H1 (cell line): ENCODE measurements at regions not wholly inside any gene's neighbourhood (a gene's known extent, or its start where the extent isn't known, plus 50 kb on each side); places are given as distances from the start of the nearest gene placed in this dataset. TPM values are rescaled to one million over a fixed set of nuclear protein-coding genes. Genes with fewer than 3 reads are reported as not detected.

ENCODE experiments used
- CTCF ChIA-PET: fragments of 300-600 bp; sonication (Branson Sonifier 250); formaldehyde crosslinking; loops from one replicate; lab custom pipeline; 2021; ENCODE audit not compliant: partially characterized antibody; lab: Charles Lee
- POLR2A ChIA-PET: fragments of 300-600 bp; sonication (Branson Sonifier 250); formaldehyde crosslinking; loops from one replicate; lab custom pipeline; 2021; ENCODE audit warnings: inconsistent platforms; ENCODE audit not compliant: partially characterized antibody; lab: Charles Lee
- DNase-seq, 2 experiments: peaks; one replicate each; pipeline versions ENCODE4 v3.0.0 to v3.0.0-alpha.2; 2010 to 2022; ENCODE audit warnings: low spot score in 2 of 2, low read depth in 1 of 2, mixed read lengths in 1 of 2
- FAIRE-seq: peaks from 2 replicates; lab custom pipeline; 2011; peaks lifted over from hg19 to GRCh38; lab: Jason Lieb, UNC
- H2AFZ ChIP-seq: 2 replicates; pipeline ENCODE4 v1.8.1; 2012; ENCODE audit warnings: low read length, inconsistent platforms
- H2AK5ac ChIP-seq: 2 replicates; pipeline ENCODE4 v1.6.1; 2013; ENCODE audit warnings: low read depth, low read length
- H2BK120ac ChIP-seq: replicated peaks from 2 replicates; pipeline ENCODE3; 2013; ENCODE audit warnings: low read depth, low read length, inconsistent platforms
- H2BK12ac ChIP-seq: 2 replicates; pipeline ENCODE4 v1.6.1; 2013; ENCODE audit warnings: low read depth, low read length
- H2BK15ac ChIP-seq: 2 replicates; pipeline ENCODE4 v1.6.1; 2013; ENCODE audit warnings: low read length
- H2BK20ac ChIP-seq: 2 replicates; pipeline ENCODE4 v1.6.1; 2013; ENCODE audit warnings: low read length
- H2BK5ac ChIP-seq: 2 replicates; pipeline ENCODE4 v1.6.1; 2013; ENCODE audit warnings: low read depth, low read length
- H3K14ac ChIP-seq: 2 replicates; pipeline ENCODE4 v1.6.1; 2013; ENCODE audit warnings: inconsistent platforms; ENCODE audit not compliant: insufficient read length
- H3K18ac ChIP-seq: 2 replicates; pipeline ENCODE4 v1.6.1; 2013; ENCODE audit warnings: low read length; ENCODE audit errors: extremely low read depth
- H3K23ac ChIP-seq: 2 replicates; pipeline ENCODE4 v1.6.1; 2013; ENCODE audit warnings: inconsistent platforms; ENCODE audit not compliant: insufficient read length
- H3K23me2 ChIP-seq: 2 replicates; pipeline ENCODE4 v1.6.1; 2013; ENCODE audit warnings: low read depth, low read length
- H3K27ac ChIP-seq: 2 replicates; pipeline ENCODE4 v1.6.1; 2011; ENCODE audit warnings: low read depth, low read length, inconsistent platforms
- H3K27me3 ChIP-seq, 4 experiments: replicated peaks in 1 of 4; 1 replicate in 1 of 4; 2 replicates in 3 of 4; pipeline versions ENCODE4 v1.6.1 to v1.8.1; 2011 to 2013; ENCODE audit warnings: low read length in 3 of 4, mild to moderate bottlenecking in 3 of 4, inconsistent platforms in 2 of 4, mixed read lengths in 2 of 4, moderate library complexity in 1 of 4; ENCODE audit not compliant: control insufficient read depth in 3 of 4, insufficient read depth in 3 of 4; ENCODE audit errors: extremely low read depth in 1 of 4
- H3K36me3 ChIP-seq, 4 experiments: 2 replicates each; pipeline versions ENCODE4 v1.6.1 to v1.8.1; 2011 to 2013; ENCODE audit warnings: mild to moderate bottlenecking in 4 of 4, low read length in 3 of 4, moderate library complexity in 2 of 4, control low read depth in 1 of 4, inconsistent platforms in 1 of 4; ENCODE audit not compliant: insufficient read depth in 4 of 4, control insufficient read depth in 2 of 4
- H3K4ac ChIP-seq: replicated peaks from 2 replicates; pipeline ENCODE3; 2013; ENCODE audit warnings: low read length, low read depth, mixed read lengths, inconsistent platforms; ENCODE audit not compliant: insufficient read length
- H3K4me1 ChIP-seq, 4 experiments: replicated peaks in 1 of 4; 1 replicate in 1 of 4; 2 replicates in 3 of 4; pipeline versions ENCODE4 v1.6.1 to v1.8.1; 2011 to 2013; ENCODE audit warnings: low read length in 3 of 4, inconsistent platforms in 2 of 4, mixed read lengths in 1 of 4; ENCODE audit not compliant: insufficient read depth in 4 of 4, control insufficient read depth in 3 of 4
- H3K4me2 ChIP-seq, 2 experiments: 2 replicates each; pipeline versions ENCODE4 v1.6.1 to v1.8.1; 2011 to 2013; ENCODE audit warnings: low read depth in 2 of 2, low read length in 2 of 2, control low read depth in 1 of 2, inconsistent platforms in 1 of 2, mild to moderate bottlenecking in 1 of 2; ENCODE audit not compliant: insufficient read depth in 1 of 2
- H3K4me3 ChIP-seq, 4 experiments: fragments of 200-600, 300-600 bp in 1 of 4; sonication (generic), shearing (Covaris generic), sonication (Bioruptor Twin) in 1 of 4; 2 replicates each; pipeline versions ENCODE4 v1.5.1 to v1.8.1; 2011 to 2016; ENCODE audit warnings: low read length in 4 of 4, low read depth in 3 of 4, control low read depth in 2 of 4, inconsistent platforms in 2 of 4, mild to moderate bottlenecking in 2 of 4, mixed read lengths in 1 of 4, moderate library complexity in 1 of 4; ENCODE audit not compliant: insufficient read depth in 2 of 4; ENCODE audit errors: extremely low read depth in 1 of 4
- H3K56ac ChIP-seq: replicated peaks from 2 replicates; pipeline ENCODE3; 2013; ENCODE audit warnings: low read depth, mild to moderate bottlenecking, mixed read lengths, low read length, inconsistent platforms; ENCODE audit not compliant: insufficient read length
- H3K79me1 ChIP-seq: 2 replicates; pipeline ENCODE4 v1.6.1; 2013; ENCODE audit warnings: low read depth, low read length, control low read depth
- H3K79me2 ChIP-seq, 2 experiments: 2 replicates each; pipeline versions ENCODE4 v1.6.1 to v1.8.1; 2012 to 2013; ENCODE audit warnings: low read length in 2 of 2, mild to moderate bottlenecking in 2 of 2, inconsistent platforms in 1 of 2; ENCODE audit not compliant: insufficient read depth in 2 of 2, control insufficient read depth in 1 of 2
- H3K9ac ChIP-seq, 4 experiments: replicated peaks in 1 of 4; 1 replicate in 1 of 4; 2 replicates in 3 of 4; pipeline versions ENCODE4 v1.6.1 to v1.8.1; 2011 to 2013; ENCODE audit warnings: low read depth in 3 of 4, low read length in 3 of 4, control low read depth in 2 of 4, mild to moderate bottlenecking in 2 of 4, moderate library complexity in 2 of 4, inconsistent platforms in 1 of 4; ENCODE audit errors: extremely low read depth in 1 of 4
- H3K9me3 ChIP-seq, 2 experiments: 2 replicates each; pipeline versions ENCODE4 v1.6.1 to v1.8.1; 2012 to 2013; ENCODE audit warnings: mild to moderate bottlenecking in 2 of 2, moderate library complexity in 2 of 2, control low read depth in 1 of 2, inconsistent platforms in 1 of 2, low read depth in 1 of 2, low read length in 1 of 2, mixed read lengths in 1 of 2; ENCODE audit not compliant: insufficient read depth in 2 of 2
- H4K20me1 ChIP-seq, 2 experiments: replicated peaks in 1 of 2; 2 replicates each; pipeline versions ENCODE3 to v1.8.1; 2011 to 2013; ENCODE audit warnings: inconsistent platforms in 2 of 2, low read length in 2 of 2, mild to moderate bottlenecking in 1 of 2; ENCODE audit not compliant: insufficient read depth in 2 of 2, control insufficient read depth in 1 of 2
- H4K5ac ChIP-seq: 2 replicates; pipeline ENCODE4 v1.6.1; 2013; ENCODE audit warnings: low read length, low read depth, mixed read lengths, inconsistent platforms; ENCODE audit not compliant: insufficient read length
- H4K8ac ChIP-seq: 2 replicates; pipeline ENCODE4 v1.8.0; 2013; ENCODE audit warnings: mild to moderate bottlenecking, moderate library complexity, low read length, inconsistent platforms; ENCODE audit not compliant: insufficient read depth; ENCODE audit errors: extremely low read depth
- H4K91ac ChIP-seq: replicated peaks from 2 replicates; pipeline ENCODE3; 2013; ENCODE audit warnings: low read length, mixed read lengths, inconsistent platforms; ENCODE audit not compliant: insufficient read length
- BCL11A ChIP-seq, 2 experiments: IDR thresholded peaks; one replicate each; pipeline ENCODE4 v1.6.1; 2011; ENCODE audit warnings: low read depth in 2 of 2, low read length in 2 of 2, mild to moderate bottlenecking in 2 of 2
- PHF8 ChIP-seq: fragments of 200-600 bp; sonication (generic); conservative IDR thresholded peaks from 2 replicates; pipeline ENCODE4 v1.7.1; 2012; ENCODE audit warnings: low read depth, mild to moderate bottlenecking, inconsistent platforms, low read length, moderate library complexity
- SUZ12 ChIP-seq: fragments of 200-600 bp; sonication (generic); IDR thresholded peaks from 2 replicates; pipeline ENCODE4 v1.6.1; 2012; ENCODE audit warnings: mild to moderate bottlenecking, inconsistent platforms, low read length, moderate library complexity, mixed read lengths
- WGBS, 2 experiments: shearing (Covaris generic) in 1 of 2; methylation state at CpG; one replicate each; pipeline versions ENCODE4 v1.1.6 to v1.1.7; 2013 to 2015; ENCODE audit warnings: low lambda C conversion rate in 2 of 2, mixed read lengths in 2 of 2, inconsistent platforms in 1 of 2, low coverage in 1 of 2, missing lambda C conversion rate in 1 of 2; ENCODE audit not compliant: insufficient replicate concordance in 2 of 2, insufficient coverage in 1 of 2, insufficient read length in 1 of 2; ENCODE audit errors: extremely low coverage in 1 of 2, missing lambda C conversion rate in 1 of 2; 5-methylcytosine and 5-hydroxymethylcytosine counted together
- small RNA-seq: library from polyadenylated mRNA; stranded (forward); fragments of <200 nt; extraction: miRNeasy Mini kit (QIAGEN cat#:217004); gene quantifications from one replicate; pipeline ENCODE3, GENCODE V24; 2013; ENCODE audit not compliant: insufficient read depth

DNA sequence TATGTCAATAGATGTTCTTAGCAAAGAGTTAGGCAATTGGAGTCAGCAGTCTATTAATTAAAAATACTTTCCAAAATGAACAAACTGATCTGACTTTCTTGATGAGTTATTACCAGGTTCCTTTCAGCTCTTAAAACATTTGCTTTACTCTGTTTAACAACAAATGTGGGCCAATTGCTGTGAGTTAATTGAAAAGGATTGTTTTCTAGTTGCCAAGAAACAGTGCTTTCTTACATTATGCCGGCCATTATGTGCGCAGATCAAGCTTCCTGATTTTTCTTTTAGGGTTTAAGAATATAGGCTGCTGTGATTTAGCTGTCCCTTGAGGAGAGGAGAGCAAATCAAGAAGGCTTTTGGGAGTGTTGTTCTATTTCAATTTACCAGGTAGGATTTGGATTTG, 50.5 kb upstream of the ITPRID2 start:
- Histone ChIP-seq H3K56ac (no peak overlapping the region), H3K23ac (no peak overlapping the region), H4K5ac (no peak overlapping the region), H3K27me3 (no peaks in the 10 kb centered on the region), H3K79me1 (no peaks in the 10 kb centered on the region), H2AFZ (no peak overlapping the region), H3K14ac (no peak overlapping the region), H3K36me3 (no peaks in the 10 kb centered on the region), H2BK15ac (no peak overlapping the region), H3K23me2 (no peaks in the 10 kb centered on the region), H3K9ac (no peak overlapping the region), H4K20me1 (no peaks in the 10 kb centered on the region), H2AK5ac (no peak overlapping the region), H2BK20ac (no peak overlapping the region), H3K18ac (no peak overlapping the region), H3K4me3 (no peak overlapping the region), H3K4me2 (no peak overlapping the region), H4K91ac (no peak overlapping the region), H3K4me1 (no peaks in the 10 kb centered on the region), H3K4ac (no peak overlapping the region), H2BK5ac (no peak overlapping the region), H3K9me3 (no peaks in the 10 kb centered on the region), H2BK120ac (no peak overlapping the region), H2BK12ac (no peak overlapping the region), H4K8ac (no peak overlapping the region), H3K79me2 (no peaks in the 10 kb centered on the region), H3K27ac (no peak overlapping the region)
- 96% methylated on average over 2 of the region's 2 CpGs; no CpG with 5 or more reads in 1 of the 2 experiments for WGBS, 2 experiments
- POLR2A ChIA-PET: no interaction called here
- CTCF ChIA-PET: interaction anchor here (0.6 to 1.8 kb wide), 4 partner anchors 11 to 63 kb away, joined by 3 to 6 read pairs (median 3); no protein-coding TSS in a partner anchor
- FAIRE-seq (no peak), DNase-seq (no peak)
- TF ChIP-seq BCL11A (IDR thresholded peaks at IDR 0.05; ENCODE audit: low read depth in 2 of 2, low read length in 2 of 2) (no peak), SUZ12 (no peak), PHF8 (no peak)

Small RNA genes in the stretch of these regions (small RNA-seq; reads per million reads assigned to genes)
- gene RNU6ATAC19P: not detected
